ENCODE measurements at regions not wholly inside any gene's neighbourhood (a gene's known extent, or its start where the extent isn't known, plus 50 kb on each side); places are given as distances from the start of the nearest gene placed in this dataset.
"Not testable (repeated sequence)": the region's sequence is repeated elsewhere in the genome, so short reads cannot be mapped to it uniquely, and the experiment has no call there.

DNA sequence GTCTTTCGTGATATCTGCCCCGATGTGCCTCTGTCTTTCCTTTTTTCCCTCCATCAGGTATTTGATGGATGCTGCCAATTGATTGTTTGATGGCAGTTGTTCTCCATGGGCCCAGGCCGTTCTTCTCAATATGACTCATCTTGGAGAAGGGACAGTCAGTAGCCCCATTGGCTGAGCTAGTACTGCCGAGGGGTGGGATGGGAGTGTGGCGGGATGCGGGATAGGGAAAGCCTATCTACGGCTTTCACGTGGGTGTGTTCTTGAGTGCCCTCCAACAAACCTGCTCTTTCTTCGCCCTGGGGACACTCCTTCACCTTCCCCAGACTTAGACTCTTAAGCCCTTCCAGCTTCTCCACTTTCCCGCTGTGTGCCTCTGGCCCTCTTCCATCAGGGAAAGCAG is 159.4 kb downstream of the GOLGA8K start:
- DNase-seq (ENCODE audit: low read depth, low spot score); H3K79me2 ChIP-seq (ENCODE audit: insufficient read depth, low read length); H2AFZ ChIP-seq (ENCODE audit: low read depth, low read length, poor library complexity, severe bottlenecking); H3K4me3 ChIP-seq (replicated peaks in 1 of 2; ENCODE audit: low read depth in 1 of 2, low read length in 2 of 2); BruUV-seq (replicated peaks); CTCF ChIA-PET; POLR2A ChIA-PET; H3K4me1 ChIP-seq (ENCODE audit: control insufficient read depth in 1 of 2, insufficient read depth in 2 of 2, low read length in 2 of 2); H3K9me2 ChIP-seq (ENCODE audit: insufficient read depth); H3K27me3 ChIP-seq (ENCODE audit: insufficient read depth, low read length); H3K4me2 ChIP-seq (ENCODE audit: low read length); intact Hi-C loops (cut with micrococcal nuclease); H3K27ac ChIP-seq (ENCODE audit: low read depth, low read length); H4K20me1 ChIP-seq (ENCODE audit: insufficient read depth); ATAC-seq; H3K9ac ChIP-seq (ENCODE audit: low read length); H3K36me3 ChIP-seq (ENCODE audit: control insufficient read depth in 1 of 2, insufficient read depth in 2 of 2, low read length in 2 of 2); RAD21 ChIA-PET (ENCODE audit: low non-redundant PET in 1 of 2, low total read pairs in 2 of 2, uncharacterized antibody in 2 of 2, unreplicated experiment in 2 of 2); H3K9me3 ChIP-seq (ENCODE audit: control insufficient read depth in 1 of 2, insufficient read depth in 1 of 2, low read depth in 1 of 2, low read length in 2 of 2): not testable (repeated sequence)

- BruUV-seq (replicated peaks); POLR2A ChIA-PET; RAD21 ChIA-PET (ENCODE audit: low non-redundant PET in 1 of 2, low total read pairs in 2 of 2, uncharacterized antibody in 2 of 2, unreplicated experiment in 2 of 2): not testable (repeated sequence)
These were observed 160.1 kb downstream of the GOLGA8K start for GRCh38 chr15:32242780-32243528.

GRCh38 chr15:32227410-32228114 is 175.5 kb downstream of the GOLGA8K start:
- ATAC-seq; RAD21 ChIA-PET (ENCODE audit: low non-redundant PET in 1 of 2, low total read pairs in 2 of 2, uncharacterized antibody in 2 of 2, unreplicated experiment in 2 of 2); H3K4me2 ChIP-seq (ENCODE audit: low read length); H3K27me3 ChIP-seq (ENCODE audit: insufficient read depth, low read length); H3K9ac ChIP-seq (ENCODE audit: low read length); H3K36me3 ChIP-seq (ENCODE audit: control insufficient read depth in 1 of 2, insufficient read depth in 2 of 2, low read length in 2 of 2); H4K20me1 ChIP-seq (ENCODE audit: insufficient read depth); H3K79me2 ChIP-seq (ENCODE audit: insufficient read depth, low read length); H3K27ac ChIP-seq (ENCODE audit: low read depth, low read length); DNase-seq (ENCODE audit: low read depth, low spot score); POLR2A ChIA-PET; H3K9me3 ChIP-seq (ENCODE audit: control insufficient read depth in 1 of 2, insufficient read depth in 1 of 2, low read depth in 1 of 2, low read length in 2 of 2); BruUV-seq (replicated peaks); H2AFZ ChIP-seq (ENCODE audit: low read depth, low read length, poor library complexity, severe bottlenecking); CTCF ChIA-PET; intact Hi-C loops (cut with micrococcal nuclease); H3K4me1 ChIP-seq (ENCODE audit: control insufficient read depth in 1 of 2, insufficient read depth in 2 of 2, low read length in 2 of 2); H3K4me3 ChIP-seq (replicated peaks in 1 of 2; ENCODE audit: low read depth in 1 of 2, low read length in 2 of 2); H3K9me2 ChIP-seq (ENCODE audit: insufficient read depth): not testable (repeated sequence)

More at GRCh38 chr15:32242780-32243528, 160.1 kb downstream of the GOLGA8K start:
- H3K4me1 ChIP-seq (ENCODE audit: control insufficient read depth in 1 of 2, insufficient read depth in 2 of 2, low read length in 2 of 2); ATAC-seq; H3K9ac ChIP-seq (ENCODE audit: low read length); H4K20me1 ChIP-seq (ENCODE audit: insufficient read depth); H3K27me3 ChIP-seq (ENCODE audit: insufficient read depth, low read length); H3K27ac ChIP-seq (ENCODE audit: low read depth, low read length); H3K4me2 ChIP-seq (ENCODE audit: low read length); DNase-seq (ENCODE audit: low read depth, low spot score); H2AFZ ChIP-seq (ENCODE audit: low read depth, low read length, poor library complexity, severe bottlenecking); H3K4me3 ChIP-seq (replicated peaks in 1 of 2; ENCODE audit: low read depth in 1 of 2, low read length in 2 of 2); H3K36me3 ChIP-seq (ENCODE audit: control insufficient read depth in 1 of 2, insufficient read depth in 2 of 2, low read length in 2 of 2); intact Hi-C loops (cut with micrococcal nuclease); H3K9me3 ChIP-seq (ENCODE audit: control insufficient read depth in 1 of 2, insufficient read depth in 1 of 2, low read depth in 1 of 2, low read length in 2 of 2); H3K9me2 ChIP-seq (ENCODE audit: insufficient read depth); H3K79me2 ChIP-seq (ENCODE audit: insufficient read depth, low read length); CTCF ChIA-PET: not testable (repeated sequence)

Measured in HCT116 (cell line).